NB4 (cell line): ENCODE measurements at regions not wholly inside any gene's neighbourhood (a gene's known extent, or its start where the extent isn't known, plus 50 kb on each side); places are given as distances from the start of the nearest gene placed in this dataset.

Source experiments
- CTCF ChIP-seq: IDR thresholded peaks from one replicate; pipeline ENCODE4 v1.5.1; 2012; ENCODE audit warnings: low read depth, low read length
- MAX ChIP-seq: IDR thresholded peaks from 2 replicates; pipeline ENCODE4 v1.6.1; 2011; ENCODE audit warnings: low read depth, low read length

GRCh38 chr13:78147905-78148304 is 229.3 kb upstream of the EDNRB start:
- TF ChIP-seq CTCF = no peak
- TF ChIP-seq MAX = no peak
